HUDEP-2 (cell line): ENCODE measurements at regions not wholly inside any gene's neighbourhood (a gene's known extent, or its start where the extent isn't known, plus 50 kb on each side); places are given as distances from the start of the nearest gene placed in this dataset.

Source experiments
- DNase-seq, 76 experiments: peaks; one replicate each; lab custom pipeline; 2025; ENCODE audit not compliant: unreplicated experiment in 76 of 76; lab: John Stamatoyannopoulos, UW

GRCh38 chr5:175765858-175766257 is 105.5 kb upstream of the CPLX2 start:
- no peak for DNase-seq

GRCh38 chr5:175766963-175767362 is 104.4 kb upstream of the CPLX2 start:
- DNase-seq = no peak

- DNase-seq = no peak
Measured at GRCh38 chr5:175772747-175773533, 98.4 kb upstream of the CPLX2 start.

GRCh38 chr5:175773534-175774070 is 97.8 kb upstream of the CPLX2 start:
- DNase-seq = no peak

DNA sequence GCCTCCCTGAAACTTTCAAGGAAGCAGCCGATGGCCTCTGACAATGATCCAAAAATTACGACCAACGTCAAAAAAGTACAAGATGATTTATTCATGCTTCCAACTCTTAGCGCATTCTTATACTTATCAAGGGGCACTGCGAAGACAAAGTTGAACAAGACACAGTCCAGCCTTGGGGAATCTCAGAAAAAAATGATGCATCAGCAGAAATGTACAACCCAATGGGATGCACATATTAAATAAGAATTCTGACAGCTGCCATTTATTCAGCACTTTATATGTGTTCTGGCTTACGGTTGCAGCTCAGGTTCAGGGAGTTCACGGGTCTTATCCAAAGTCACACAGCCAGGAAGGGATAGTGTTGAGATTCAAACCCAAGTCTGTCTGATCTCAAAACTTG is 96.0 kb upstream of the CPLX2 start:
- no peak for DNase-seq

- DNase-seq = peak in 2 of 76 experiments; percentile 7 to 18
Measured at GRCh38 chr5:175778951-175779503, 92.4 kb upstream of the CPLX2 start.

DNA sequence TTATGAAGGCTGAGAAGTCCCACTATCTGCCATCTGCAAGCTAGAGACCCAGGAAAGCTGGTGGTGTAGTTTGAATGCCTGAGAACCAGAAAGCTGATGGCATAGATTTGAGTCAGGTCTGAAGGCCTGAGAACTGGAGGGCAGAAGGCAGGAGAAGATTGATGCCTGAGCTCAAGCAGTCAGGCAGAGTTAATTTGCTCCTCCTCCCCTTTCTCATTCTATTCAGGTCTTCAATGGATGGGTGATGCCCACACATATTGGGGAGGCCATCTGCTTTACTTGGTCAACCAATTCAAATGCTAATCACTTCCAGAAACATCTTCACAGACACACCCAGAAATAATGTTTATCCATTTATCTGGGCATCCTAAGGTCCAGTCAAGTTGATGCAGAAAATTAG is 87.6 kb upstream of the CPLX2 start:
- DNase-seq = no peak

- no peak for DNase-seq
Measured at GRCh38 chr5:175784230-175784629, 87.1 kb upstream of the CPLX2 start.

DNA sequence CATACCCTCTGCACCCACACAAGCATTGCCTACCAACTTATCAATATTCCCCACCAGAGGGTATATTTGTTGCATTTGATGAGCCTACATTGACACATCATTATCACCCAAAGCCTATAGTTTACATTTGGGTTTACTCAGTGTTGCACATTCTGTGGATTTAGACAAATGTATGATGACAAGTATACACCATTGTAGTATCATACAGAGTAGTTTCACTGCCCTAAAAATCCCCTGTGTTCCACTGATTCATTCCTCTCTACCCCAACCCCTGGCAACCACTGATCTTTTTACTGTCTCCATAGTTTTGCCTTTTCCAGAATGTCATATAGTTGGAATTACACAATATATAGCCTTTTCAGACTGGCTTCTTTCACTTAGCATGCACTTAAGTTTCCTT is 85.7 kb upstream of the CPLX2 start:
- DNase-seq = no peak

DNA sequence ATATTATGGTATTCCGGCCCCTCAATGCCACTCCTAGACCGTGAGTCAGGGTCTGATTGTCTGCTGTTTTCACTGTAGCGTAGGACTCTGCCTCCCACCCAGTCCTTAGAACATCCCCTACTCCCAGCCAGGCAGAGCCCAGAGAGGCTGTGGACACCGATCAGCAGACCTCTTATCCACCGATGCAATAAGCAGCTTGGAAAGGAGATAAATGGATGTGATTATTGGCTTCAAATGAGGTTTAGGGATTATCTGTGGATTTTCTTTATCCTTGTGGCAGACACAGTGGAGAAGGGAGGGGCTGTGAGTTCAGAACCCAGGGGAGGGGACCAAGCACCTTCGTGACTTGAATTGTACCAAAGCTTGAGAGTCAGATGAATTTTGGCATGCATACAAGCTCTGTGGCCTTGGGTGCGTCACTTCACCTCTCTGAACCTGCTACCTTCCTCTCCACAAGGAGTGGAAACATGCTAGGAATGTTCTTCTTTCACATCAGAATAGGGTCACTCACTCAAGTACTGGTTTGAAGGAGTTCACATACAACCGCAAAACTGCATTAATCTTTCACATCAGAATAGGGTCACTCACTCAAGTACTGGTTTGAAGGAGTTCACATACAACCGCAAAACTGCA is 83.1 kb upstream of the CPLX2 start:
- DNase-seq = no peak

DNA sequence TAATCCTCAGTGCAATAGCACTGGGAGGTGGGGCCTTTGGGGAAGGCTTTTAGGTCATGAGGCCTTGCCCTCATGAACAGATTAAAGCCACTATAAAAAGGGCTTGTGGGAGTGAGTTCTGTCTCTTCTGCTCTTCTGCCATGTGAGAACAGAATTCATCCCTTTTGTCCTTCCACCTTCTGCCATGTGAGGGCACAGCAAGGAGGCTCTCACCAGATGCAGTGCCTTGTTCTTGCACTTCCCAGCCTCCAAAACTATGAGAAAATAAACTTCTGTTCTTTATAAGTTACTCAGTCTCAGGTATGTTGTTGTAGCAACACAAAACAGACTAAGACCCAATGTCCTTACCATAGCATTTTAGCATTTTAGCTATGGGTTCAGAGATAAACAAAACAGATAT is 81.7 kb upstream of the CPLX2 start:
- DNase-seq = no peak

GRCh38 chr5:175790796-175791195 is 80.6 kb upstream of the CPLX2 start:
- DNase-seq = no peak

DNA sequence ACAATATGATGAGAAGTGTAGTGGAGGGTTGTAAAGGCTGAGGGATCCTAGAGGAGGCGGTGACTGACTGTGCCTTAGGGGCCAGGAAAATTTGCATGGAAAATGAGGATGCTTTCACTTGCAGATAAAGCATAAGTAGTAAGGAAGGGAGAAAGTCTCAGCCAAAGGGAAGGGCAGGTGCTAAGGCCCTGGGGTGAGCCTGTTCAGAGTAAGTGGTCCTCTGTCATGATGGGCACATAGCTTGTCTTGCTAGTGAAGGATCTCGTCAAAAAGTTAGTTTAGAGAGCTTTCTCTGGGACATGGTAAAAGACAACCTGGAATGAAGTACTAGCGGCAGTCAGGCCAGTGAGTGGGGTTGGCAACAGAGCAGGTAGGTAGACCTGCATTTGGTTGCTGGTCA is 75.4 kb upstream of the CPLX2 start:
- DNase-seq = no peak

DNA sequence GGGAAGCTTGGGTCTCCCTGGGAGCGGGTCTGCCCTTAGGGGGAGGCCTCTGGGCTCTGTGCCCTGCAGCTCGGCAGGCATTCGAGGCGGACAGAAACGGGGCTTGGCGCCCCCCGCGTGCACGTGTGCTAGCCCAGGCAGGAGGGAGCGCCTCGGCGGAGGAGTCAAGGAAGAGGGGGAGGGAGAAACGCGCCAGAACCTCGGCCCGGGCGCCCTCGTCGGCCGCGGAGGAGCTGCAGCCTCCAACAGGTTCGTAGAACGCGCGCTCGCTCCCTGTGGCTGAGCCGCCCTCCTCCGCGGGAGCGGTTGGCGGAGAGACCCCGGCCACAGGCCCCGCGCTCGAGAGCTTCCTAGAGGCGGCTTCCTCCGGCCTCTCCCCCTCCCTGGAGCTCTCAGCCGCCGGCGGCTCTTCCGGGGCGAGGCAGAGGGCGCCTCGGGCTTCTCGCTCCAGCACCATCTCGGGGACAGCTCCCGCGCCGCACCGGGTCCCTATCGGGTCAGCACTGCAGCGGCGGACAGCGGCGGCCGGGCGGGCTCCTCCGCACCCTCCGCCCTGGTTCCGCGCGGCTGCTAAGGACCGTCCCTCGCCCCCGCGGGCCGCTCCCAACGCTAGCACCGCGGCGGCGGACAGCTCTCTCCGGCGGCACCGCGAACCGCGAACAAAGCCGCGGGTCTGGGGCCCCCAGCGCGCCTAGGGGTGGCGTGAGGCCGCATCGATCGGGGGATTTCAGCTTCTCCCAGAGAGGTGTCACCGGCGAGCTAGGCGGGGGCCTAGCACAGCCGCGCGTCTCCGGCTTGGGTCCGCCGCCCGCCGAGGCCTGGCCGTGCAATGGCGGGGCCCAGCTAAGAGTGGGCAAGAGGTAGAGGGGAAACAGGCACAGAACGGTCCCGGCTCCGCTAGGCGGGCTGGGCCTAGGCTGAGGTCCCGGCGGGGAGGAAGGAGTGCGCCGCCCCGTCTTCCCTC is 74.6 kb upstream of the CPLX2 start:
- peak in 64 of 76 experiments; percentile 1 to 76 (median 41) for DNase-seq

DNA sequence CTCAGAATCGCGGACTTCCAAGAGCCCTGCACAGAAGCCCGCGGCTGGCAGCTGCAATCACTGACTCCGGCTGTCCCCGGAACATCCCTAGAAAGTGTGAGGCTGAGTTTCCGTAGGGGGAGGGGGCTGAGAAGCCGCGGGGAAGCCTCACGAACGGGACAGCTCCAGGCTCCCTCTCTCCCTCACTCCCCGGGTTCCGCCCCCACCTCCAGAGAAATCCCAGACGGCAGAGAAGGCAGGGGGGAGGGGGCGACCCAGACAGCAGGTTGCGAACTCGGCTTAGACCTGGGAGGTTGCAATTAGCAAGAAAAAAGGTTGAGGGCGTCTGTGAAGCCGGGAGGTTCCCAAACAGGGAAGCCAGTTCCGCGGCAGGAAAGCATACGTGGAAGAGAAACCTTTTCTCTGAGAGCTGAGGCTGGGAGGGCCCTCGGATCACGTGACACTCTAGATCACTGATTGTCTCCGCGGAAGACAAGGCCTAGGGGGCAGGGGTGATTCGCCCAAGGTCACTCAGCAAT is 73.8 kb upstream of the CPLX2 start:
- no peak for DNase-seq

GRCh38 chr5:175798626-175799025 is 72.8 kb upstream of the CPLX2 start:
- no peak for DNase-seq

- peak in 68 of 76 experiments; percentile 3 to 89 (median 53) for DNase-seq
Measured at GRCh38 chr5:175800656-175801081, 70.7 kb upstream of the CPLX2 start.

DNA sequence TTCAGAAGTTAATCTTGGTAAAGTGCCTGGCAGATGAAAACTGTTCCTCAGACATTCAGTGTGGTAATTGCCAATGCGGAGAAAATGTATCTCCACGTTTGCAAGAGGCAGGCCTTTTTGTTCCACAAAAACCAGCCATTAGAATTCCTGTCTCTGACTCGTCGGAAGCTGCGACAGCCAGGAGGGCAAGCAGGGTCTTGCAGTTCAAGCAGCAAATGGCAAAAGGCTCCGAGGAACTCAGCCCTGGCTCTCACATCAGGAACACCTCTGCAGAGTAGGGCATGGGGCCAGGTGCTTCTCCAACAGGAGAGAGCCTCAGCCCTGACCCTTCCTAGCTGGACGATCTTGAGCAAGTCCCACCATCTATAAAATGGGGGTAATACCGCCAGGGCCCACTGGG is 69.0 kb upstream of the CPLX2 start:
- DNase-seq = no peak

DNA sequence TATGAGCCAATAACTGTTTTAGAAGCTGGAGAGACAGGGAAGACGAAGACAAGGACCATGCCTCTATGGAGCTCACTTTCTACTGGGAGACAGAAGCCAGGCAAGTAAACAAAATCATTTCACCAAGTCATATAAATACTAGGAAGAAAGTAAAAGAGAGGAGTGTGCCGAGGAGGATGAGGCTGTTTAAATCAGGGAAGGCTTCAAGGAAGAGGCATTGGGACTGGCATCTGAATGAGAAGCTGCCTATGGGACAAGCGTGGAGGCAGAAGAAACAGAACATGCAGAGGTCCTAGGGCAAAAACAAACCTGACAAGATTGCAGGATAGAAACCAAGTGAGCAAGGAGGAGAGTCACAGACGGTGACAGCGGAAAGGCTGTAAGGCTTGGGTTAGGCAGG is 68.1 kb upstream of the CPLX2 start:
- DNase-seq = no peak

GRCh38 chr5:175803736-175804454 is 67.5 kb upstream of the CPLX2 start:
- no peak for DNase-seq
